GM18907 (cell line): ENCODE measurements at regions not wholly inside any gene's neighbourhood (a gene's known extent, or its start where the extent isn't known, plus 50 kb on each side); places are given as distances from the start of the nearest gene placed in this dataset.

Source experiments
- ATAC-seq: cut with Tn5 transposase; IDR thresholded peaks from one replicate; pipeline ENCODE4 v1.9.1; 2021; ENCODE audit warnings: mild to moderate bottlenecking, moderate library complexity; ENCODE audit not compliant: unreplicated experiment

- no peak for ATAC-seq
These were observed 296.1 kb downstream of the EPHA4 start for GRCh38 chr2:221276033-221276432.

DNA sequence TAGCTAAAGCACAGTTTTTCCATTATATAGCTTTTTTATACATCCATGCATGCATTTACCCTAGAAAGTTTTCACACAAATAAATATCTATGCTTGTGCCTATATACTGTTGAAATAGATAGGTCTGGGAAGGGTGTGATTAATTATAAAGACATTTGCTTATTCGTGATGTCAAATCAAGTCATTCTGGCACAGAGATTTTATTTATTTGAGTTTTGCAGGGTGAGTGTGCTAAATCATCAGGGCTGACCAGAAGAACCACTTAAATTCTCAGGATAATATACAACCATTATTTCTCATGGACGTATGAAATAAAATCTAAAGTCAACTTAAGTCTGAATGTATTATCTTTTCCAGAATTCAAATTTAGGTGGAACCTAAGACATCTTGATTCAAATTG lies 295.5 kb downstream of the EPHA4 start:
- no peak for ATAC-seq

DNA sequence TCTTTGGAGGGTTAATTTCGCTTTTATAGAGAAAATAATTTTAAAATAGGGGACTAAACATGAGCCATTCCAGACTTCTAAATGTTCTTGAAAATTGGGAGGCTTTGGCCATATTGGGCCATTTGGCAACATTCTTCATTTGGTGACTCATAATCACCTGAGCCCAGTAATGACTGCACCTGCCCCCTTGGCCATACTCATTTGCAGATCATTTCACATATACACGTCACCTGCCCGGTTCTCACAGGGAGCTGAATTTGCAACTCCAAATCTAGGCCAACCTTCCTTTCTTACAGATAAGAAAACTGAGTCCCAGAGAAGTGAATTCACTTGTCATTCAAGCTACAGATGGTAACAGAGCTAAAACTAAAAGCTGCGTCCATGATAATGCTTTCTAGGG lies 289.7 kb downstream of the EPHA4 start:
- ATAC-seq: no peak

GRCh38 chr2:221283896-221284545 lies 288.1 kb downstream of the EPHA4 start:
- no peak for ATAC-seq

GRCh38 chr2:221285148-221285547 lies 287.0 kb downstream of the EPHA4 start:
- ATAC-seq: no peak

- no peak for ATAC-seq
These were observed 285.7 kb downstream of the EPHA4 start for GRCh38 chr2:221286406-221286805.

DNA sequence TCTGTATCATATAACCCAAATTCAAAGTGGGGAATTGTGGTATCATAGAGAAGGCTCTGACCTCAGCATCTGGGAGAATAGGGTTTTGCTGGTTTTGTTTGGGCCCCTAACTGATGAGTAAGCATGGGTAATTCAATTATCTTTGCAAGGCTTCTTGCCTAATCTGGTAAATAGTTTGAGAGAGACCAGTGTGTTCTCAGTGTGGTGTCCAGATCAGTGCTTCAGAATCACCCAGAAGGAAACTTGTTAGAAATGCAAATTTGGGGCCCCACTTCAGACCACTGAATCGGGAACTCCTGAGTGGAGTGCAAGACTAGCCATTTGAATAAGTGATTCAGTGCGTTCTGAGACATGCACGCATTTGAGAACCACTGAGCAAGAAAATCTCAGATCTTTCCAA lies 282.7 kb downstream of the EPHA4 start:
- no peak for ATAC-seq

GRCh38 chr2:221289846-221290245 lies 282.3 kb downstream of the EPHA4 start:
- no peak for ATAC-seq

DNA sequence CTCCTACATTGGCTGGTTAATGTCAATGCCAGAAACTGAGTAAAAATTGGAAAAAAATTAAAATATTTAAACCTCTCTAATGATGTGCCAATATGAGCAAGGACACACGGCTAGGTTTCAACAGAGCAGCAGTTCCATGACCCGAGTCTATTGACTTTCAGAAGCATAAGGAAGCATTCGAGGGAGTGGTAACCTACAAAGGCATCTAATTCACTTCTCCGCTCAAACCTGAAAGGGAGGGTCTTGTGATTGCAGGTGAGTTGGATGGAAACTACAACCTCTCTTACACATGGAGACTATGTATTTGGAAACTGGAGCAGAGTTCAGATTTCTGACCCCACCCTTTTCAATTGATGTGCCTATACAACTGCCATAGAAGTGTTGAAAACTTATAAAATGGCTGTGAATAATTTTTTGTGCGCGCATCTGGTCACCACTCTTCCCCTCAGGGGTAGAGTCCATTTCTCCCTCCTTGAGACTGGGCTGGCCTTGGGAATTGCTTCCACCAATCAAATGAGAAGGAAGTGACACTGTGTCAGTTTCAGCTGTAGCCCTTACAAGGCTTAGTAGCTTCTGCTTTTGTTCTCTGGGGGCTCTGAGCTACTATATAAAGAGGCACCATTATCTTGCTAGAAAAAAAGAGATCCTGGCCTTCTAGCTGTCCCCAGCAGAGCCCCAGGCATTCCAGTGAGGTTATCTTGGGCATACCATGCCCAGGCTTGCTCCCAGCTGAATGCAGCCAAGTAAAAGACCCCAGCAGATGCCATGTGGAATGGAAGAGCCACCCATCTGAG lies 278.0 kb downstream of the EPHA4 start:
- no peak for ATAC-seq

DNA sequence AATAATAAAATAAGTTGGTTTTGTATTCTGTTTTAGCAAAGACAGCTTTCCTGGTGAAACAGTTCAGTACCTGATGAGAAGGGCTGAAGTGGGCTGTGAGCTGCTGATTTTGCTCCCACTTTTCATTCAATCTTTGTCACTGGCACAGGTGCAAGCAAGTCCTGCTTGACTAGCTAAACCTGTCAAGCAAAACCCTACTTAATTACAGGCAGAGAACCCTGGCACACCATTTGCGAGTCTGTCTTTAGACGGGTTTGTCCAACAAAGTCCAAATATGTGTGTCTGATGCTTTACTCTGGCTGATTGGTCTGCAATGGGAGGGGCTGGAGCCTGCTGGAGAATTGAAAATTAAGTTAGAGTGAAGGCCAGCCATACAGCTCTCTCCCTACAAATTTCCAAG lies 267.2 kb downstream of the EPHA4 start:
- no peak for ATAC-seq

- no peak for ATAC-seq
These were observed 263.5 kb downstream of the EPHA4 start for GRCh38 chr2:221308507-221309066.

GRCh38 chr2:221309892-221310583 lies 262.1 kb downstream of the EPHA4 start:
- no peak for ATAC-seq

DNA sequence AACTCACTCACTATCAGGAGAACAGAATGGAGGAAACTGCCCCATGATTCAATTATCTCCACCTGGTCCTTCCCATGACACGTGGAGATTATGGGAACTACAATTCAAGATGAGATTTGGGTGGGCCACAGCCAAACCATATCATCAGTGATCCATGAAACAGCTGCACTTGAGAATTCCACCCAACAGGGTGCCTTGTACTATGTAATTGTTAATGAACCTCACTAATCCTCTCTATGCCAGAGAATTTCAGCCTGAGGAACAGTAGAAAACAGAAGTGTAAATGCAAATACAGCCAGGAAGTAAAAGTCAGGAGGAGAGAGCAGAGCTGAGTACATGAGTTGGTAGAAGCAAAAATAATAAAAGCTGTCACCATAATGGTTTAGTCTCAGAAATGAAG lies 261.4 kb downstream of the EPHA4 start:
- ATAC-seq: no peak

- no peak for ATAC-seq
These were observed 259.5 kb downstream of the EPHA4 start for GRCh38 chr2:221312634-221313033.

DNA sequence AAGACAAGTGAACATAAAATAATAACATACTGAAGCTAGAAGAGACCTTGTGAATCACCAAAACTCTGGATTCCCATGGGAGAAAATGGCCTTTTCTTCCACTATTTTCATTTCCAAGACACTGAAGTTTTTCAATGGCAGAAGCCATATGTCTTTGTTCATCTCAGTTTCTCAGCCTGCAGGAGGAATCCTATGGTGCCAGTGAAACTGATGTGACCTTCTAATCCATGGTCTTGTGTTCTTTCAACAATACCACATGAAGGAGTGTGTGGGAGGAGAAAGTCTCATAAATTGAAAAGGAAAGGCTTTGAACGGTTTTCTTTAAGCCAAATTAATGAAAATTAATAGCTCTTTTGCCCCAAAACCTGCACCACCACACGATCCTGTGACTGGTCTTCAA lies 257.3 kb downstream of the EPHA4 start:
- no peak for ATAC-seq

GRCh38 chr2:221318376-221319130 lies 253.6 kb downstream of the EPHA4 start:
- no peak for ATAC-seq

DNA sequence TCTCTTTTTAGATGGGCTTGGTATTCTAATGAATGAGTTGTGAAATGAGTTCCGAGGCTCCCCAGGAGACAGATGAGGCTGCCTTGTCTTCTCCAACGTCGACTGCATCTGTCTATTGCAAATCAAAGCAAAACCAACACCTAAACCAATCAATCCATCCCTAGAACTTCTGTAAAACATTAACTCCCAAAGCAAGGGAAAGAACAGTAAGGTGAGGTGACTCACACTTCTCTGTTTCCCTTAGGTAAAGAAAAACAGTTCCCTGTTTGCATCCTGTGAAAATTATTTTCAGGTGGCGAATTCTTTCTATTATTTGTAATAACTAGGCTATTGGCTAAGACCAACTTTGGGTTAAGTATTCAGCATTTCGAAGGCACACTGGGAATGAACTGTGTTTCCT lies 249.4 kb downstream of the EPHA4 start:
- no peak for ATAC-seq

DNA sequence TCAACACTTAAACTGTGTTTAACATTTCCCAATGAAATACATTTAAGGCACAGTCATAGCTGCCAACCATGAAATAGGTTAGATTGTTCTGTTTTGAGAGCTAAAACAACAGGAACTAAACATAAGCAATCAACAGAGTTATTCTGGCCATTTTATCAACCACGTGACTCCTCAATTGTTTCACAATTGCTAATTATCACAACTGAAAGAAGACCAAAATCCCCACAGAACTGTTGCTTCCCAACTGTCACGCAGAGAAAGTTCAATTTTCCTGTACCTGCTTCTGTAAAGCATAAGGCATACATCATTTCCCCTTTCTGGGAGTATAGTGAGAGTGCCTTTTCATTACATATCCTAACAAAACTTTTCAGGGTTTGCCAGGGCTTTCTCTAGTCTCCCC lies 248.6 kb downstream of the EPHA4 start:
- ATAC-seq: no peak

GRCh38 chr2:221330436-221330835 lies 241.7 kb downstream of the EPHA4 start:
- no peak for ATAC-seq

GRCh38 chr2:221334481-221335218 lies 237.5 kb downstream of the EPHA4 start:
- ATAC-seq: no peak
